GM03348 (cell line): ENCODE measurements at regions not wholly inside any gene's neighbourhood (a gene's known extent, or its start where the extent isn't known, plus 50 kb on each side); places are given as distances from the start of the nearest gene placed in this dataset.
"Not testable (repeated sequence)": the region's sequence is repeated elsewhere in the genome, so short reads cannot be mapped to it uniquely, and the experiment has no call there.

ENCODE experiments used
- DNase-seq: peaks from one replicate; pipeline ENCODE4 v3.0.0; 2012; ENCODE audit warnings: low spot score

- DNase-seq: not testable (repeated sequence)
Measured at GRCh38 chr15:20234006-20234540, 307.5 kb downstream of the GOLGA6L6 start.

GRCh38 chr15:20232457-20232856 lies 309.1 kb downstream of the GOLGA6L6 start:
- DNase-seq: not testable (repeated sequence)

GRCh38 chr15:20230656-20231055 lies 310.9 kb downstream of the GOLGA6L6 start:
- DNase-seq: not testable (repeated sequence)

- not testable (repeated sequence) for DNase-seq
Measured at GRCh38 chr15:20228791-20229190, 312.8 kb downstream of the GOLGA6L6 start.

- not testable (repeated sequence) for DNase-seq
Measured at GRCh38 chr15:20227119-20227853, 314.3 kb downstream of the GOLGA6L6 start.

GRCh38 chr15:20226531-20226930 lies 315.1 kb downstream of the GOLGA6L6 start:
- DNase-seq: not testable (repeated sequence)

- not testable (repeated sequence) for DNase-seq
Measured at GRCh38 chr15:20221063-20221462, 320.5 kb downstream of the GOLGA6L6 start.

GRCh38 chr15:20219171-20219570 lies 322.4 kb downstream of the GOLGA6L6 start:
- DNase-seq: not testable (repeated sequence)

GRCh38 chr15:20215700-20216099 lies 325.9 kb downstream of the GOLGA6L6 start:
- DNase-seq: not testable (repeated sequence)

- DNase-seq: not testable (repeated sequence)
Measured at GRCh38 chr15:20214101-20214500, 327.5 kb downstream of the GOLGA6L6 start.

- DNase-seq: not testable (repeated sequence)
Measured at GRCh38 chr15:20211508-20211907, 330.1 kb downstream of the GOLGA6L6 start.

GRCh38 chr15:20209973-20210372 lies 331.6 kb downstream of the GOLGA6L6 start:
- DNase-seq: not testable (repeated sequence)

GRCh38 chr15:20207607-20208006 lies 334.0 kb downstream of the GOLGA6L6 start:
- not testable (repeated sequence) for DNase-seq

- DNase-seq: not testable (repeated sequence)
Measured at GRCh38 chr15:20207198-20207597, 334.4 kb downstream of the GOLGA6L6 start.

- not testable (repeated sequence) for DNase-seq
Measured at GRCh38 chr15:20204177-20204866, 337.3 kb downstream of the GOLGA6L6 start.

- DNase-seq: not testable (repeated sequence)
Measured at GRCh38 chr15:20203649-20204150, 337.9 kb downstream of the GOLGA6L6 start.

GRCh38 chr15:20194591-20195198 lies 346.9 kb downstream of the GOLGA6L6 start:
- not testable (repeated sequence) for DNase-seq

- DNase-seq: not testable (repeated sequence)
Measured at GRCh38 chr15:20192982-20193929, 348.3 kb downstream of the GOLGA6L6 start.

- DNase-seq: not testable (repeated sequence)
Measured at GRCh38 chr15:20191508-20192125, 350.0 kb downstream of the GOLGA6L6 start.

- not testable (repeated sequence) for DNase-seq
Measured at GRCh38 chr15:20188611-20189010, 353.0 kb downstream of the GOLGA6L6 start.
